Left lobe of liver (tissue), 2 donors: ENCODE measurements at regions not wholly inside any gene's neighbourhood (a gene's known extent, or its start where the extent isn't known, plus 50 kb on each side); places are given as distances from the start of the nearest gene placed in this dataset.
"Not testable (repeated sequence)": the region's sequence is repeated elsewhere in the genome, so short reads cannot be mapped to it uniquely, and the experiment has no call there.

Experiments
- ATAC-seq: fragments of 200-7000 bp; cut with Tn5 transposase; one replicate; pipeline ENCODE4 v1.9.1; 2020; ENCODE audit warnings: mild to moderate bottlenecking, moderate library complexity
- DNase-seq: peaks from one replicate; pipeline ENCODE4 v3.0.0-alpha.2; 2020; ENCODE audit warnings: low spot score
- donor health status: DM: no; HTN: no; CAD: no; lungs with moderate emphysema.
- donor health status: DM: no; HTN: yes; CAD: no.

DNA sequence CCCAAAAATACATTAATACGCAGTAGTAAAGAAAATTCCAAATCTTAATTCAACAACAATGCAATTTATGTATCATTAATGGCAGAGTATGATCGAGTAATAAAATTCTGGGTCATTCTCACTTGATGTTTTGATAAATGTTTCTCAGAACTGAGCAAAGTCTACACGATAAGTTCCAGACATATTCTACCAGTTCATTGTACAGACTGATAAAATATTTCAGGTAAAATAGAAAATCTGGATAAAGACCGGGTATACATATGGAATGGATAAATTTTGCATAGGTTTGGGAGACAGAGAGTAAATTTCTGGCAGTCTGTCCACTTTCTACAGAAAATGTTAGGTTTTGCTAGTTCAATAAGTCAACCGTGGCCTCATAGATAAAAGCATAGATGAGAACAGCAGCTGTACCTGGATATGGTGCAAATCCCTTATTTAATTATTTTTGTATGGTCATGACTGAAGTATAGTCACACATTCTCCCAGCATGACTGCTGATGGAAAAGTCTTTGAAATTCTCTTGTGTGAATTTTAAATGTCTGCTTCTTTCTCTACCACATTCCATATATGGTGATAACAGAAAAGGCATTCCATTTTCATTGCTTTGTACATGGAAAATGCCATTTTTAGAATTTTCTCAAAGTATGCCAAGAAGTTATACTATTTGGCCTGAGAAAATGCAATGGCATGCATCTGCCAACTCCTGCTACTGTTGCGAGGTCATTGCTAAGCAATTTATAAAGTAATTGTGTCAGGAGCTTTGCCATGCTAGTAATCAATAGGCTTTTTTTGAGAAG is 301.9 kb upstream of the ARSJ start:
- DNase-seq = no peak

DNA sequence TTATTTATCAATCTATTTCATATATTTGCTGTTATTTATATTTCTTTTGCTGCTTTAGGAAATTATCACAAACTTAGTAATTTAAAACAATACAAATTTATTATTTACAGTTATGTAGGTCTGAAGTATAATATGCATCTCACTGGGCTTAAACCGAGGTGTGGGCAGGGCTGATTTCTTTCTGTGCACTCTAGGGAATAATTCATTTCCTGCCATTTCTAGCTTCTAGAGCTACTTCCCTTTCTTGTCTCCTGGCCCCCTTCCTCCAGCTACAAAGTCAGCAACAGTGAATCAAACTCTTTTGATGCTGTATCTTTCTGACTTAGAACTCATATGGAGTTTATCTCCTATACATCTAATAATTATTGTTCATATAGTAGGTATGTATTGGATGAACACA is 303.5 kb upstream of the ARSJ start:
- ATAC-seq (no peak), DNase-seq (no peak)

More for the DNA sequence above, 301.9 kb upstream of the ARSJ start:
- no peak for ATAC-seq

DNA sequence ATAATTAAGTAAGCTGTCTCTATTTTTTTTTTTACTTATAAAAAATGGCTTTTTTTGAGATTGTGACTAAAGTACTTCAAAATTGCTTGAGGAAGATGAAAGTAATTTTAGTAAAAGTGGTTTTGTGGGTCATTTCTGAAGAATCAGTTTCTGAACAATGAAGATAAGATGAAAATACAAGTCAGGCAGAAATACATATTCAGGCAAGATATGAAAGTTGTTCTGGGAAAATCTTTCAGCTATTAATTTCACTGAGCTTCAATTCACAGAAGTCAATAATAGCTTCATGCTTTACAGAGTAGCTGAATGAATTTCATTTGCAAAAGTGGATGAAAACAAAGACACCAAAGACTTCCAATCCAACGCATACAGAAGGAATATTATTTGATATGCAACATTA is 305.2 kb upstream of the ARSJ start:
- DNase-seq (no peak), ATAC-seq (no peak)

DNA sequence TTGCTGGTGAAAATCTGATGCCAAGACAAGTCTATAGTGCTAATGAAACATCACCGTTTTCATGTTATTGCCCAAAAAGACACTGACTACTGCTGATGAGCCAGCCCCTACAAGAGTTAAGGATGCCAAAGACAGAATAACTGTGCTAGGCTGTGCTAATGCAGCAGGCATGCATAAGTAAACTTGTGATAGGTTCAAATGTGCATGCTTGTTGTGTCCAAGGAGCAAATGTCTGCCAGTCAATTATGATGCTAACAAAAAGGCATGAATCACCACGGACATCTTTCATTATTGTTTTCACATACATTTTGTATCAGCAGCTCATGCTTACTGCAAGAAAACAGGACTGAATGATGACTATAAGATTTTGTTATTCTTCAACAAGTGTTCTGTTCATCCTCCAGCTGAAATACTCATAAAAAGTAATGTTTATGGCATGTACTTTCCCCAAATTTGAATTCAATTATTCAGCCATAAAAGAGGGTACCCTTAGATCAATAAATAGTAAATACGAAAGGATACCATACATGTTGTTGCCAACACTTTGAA is 306.9 kb upstream of the ARSJ start:
- DNase-seq (no peak), ATAC-seq (no peak)

DNA sequence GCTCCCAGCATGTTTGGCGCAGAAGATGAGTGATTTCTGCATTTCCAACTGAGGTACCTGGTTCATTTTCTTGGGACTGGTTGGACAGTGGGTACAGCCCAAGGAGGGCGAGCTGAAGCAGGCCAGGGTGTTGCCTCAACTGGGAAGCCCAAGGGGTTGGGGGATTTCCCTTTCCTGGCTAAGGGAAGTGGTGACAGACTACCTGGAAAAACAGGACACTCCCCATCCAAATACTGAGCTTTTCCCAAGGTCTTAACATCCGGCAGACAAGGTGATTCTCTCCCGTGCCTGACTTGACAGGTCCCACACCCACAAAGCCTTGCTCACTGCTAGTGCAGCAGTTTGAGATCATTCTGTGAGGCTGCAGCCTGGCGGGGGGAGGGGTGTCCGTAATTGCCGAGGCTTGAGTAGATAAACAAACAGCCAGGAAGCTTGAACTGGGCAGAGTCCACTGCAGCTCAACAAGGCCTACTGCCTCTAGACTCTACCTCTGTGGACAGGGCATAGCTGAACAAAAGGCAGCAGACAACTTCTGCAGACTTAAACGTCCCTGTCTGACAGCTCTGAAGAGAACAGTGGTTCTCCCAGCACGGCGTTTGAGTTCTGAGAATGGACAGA is 307.7 kb upstream of the ARSJ start:
- DNase-seq = peak; percentile 81

DNA sequence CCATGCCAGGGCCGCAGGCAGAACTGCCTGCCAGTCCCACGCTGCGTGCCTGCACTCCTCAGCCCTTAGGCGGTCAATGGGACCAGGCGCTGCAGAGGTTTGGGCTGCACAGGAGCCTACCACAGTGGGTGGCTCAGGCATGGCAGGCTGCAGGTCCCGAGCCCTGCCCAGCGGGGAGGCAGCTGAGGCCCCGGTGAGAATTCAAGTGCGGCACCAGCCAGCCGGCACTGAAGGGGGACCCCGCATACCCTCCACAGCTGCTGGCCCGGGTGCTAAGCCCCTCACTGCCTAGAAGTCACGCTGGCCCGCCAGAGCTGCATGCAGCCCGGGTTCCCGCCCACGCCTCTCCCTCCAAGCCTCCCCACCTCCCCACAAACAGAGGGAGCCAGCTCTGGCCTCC is 302.5 kb upstream of the UGT8 start:
- no peak for ATAC-seq
- DNase-seq = no peak

More for the DNA sequence above, 307.7 kb upstream of the ARSJ start:
- peak; percentile 97 for ATAC-seq

DNA sequence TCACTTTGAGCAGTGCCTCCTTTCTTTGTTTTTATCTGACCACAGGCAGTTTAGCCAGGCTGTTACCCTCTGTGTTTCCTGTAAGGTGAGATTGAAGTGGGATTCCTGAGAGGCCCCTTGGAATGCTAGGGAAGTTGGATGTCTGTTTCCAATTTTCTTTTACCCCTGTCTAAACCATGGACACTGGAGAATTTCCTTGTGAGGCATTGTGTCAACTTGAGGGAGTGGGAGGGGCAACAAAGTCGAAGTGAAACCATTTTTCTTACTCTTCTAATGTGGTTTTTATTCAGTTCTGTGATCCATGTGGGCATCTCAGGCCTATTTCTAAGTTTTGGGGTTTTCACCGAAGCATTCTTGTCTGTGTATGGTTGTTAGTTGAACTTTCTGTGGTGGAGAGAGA is 296.1 kb upstream of the UGT8 start:
- ATAC-seq = no peak
- DNase-seq = no peak

DNA sequence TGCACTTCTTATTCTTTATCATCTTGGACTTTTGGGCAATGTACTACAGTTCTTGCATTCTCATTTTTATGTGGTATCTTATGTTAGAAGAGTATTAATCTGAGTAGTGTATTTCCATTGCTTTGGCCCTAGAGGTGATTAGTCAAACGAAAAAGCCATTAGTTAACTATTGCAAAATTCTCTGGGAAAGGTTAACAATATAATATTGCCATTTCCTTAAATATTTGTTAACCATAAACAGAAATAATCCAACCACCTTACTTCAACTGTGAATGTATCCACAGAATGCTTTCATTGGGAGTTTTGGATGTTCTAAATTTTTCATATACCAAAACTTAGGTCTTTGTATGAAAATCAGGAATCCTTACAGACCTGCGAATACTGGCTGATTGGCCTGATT is 294.6 kb upstream of the UGT8 start:
- ATAC-seq = no peak

DNA sequence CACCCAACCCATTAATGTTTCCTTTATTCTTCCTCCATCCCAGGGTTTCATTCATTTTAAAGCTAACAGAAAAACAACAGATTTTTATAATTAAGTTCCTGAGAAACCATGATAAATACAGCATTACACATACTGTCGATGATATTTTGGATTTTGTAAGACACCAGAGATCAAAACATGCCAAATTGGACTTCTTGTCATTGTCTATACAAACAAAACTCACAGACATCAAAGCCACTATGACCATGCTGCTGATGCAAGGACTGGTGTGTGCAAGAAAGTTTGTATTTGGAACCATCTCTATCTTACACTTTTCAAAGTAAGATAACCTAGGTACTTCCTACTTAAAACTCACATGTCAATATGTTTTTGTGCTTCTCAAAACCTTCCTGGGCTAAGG is 294.0 kb upstream of the UGT8 start:
- ATAC-seq (no peak), DNase-seq (no peak)

More for the DNA sequence above, 294.6 kb upstream of the UGT8 start:
- no peak for DNase-seq

DNA sequence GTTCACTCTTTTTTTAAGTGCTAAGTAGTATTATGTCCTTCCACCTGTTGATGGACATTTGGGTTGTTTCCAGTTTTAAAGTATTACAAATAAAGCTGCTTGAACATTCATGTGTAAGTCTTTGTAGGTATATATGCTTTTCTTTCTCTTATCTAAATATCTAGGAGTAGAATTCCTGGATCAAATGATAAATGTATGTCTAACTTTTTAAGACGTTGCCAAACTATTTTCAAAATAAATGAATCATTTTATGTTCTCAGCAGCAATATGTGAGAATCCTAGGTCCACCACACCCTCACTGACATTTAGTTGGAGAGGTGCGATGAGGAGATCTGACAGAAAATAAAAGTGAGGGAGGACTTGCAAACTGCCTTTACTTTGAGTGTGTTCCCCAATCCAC is 291.7 kb upstream of the UGT8 start:
- no peak for ATAC-seq
- no peak for DNase-seq

DNA sequence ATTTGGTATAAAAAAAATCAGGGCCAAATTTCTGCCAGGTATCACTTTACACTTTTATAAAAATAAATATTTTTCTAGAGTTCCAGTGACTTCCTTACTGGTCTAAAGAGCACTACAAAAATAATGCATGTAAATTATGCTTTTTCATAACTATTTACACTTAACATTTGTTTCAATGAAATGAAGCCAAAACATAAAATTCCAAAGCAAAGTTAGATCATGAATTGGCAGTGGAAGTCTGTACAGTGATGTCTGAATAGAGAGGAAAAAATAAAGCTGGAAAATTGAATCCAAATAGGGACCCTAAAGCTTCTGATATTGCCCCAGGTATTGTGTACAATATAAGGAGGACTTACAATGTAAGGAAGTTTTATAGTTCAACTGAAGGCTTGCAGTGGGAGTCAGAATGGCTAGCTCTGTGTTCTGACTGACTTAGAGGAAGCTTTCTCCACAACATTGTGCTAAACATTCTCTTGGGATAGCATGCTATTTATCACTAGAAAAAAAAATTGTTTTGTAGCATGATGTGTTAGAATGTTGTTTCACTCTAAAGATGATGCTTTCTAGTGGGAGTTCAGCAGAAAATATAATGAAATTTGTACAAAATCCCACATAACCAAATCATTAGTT is 288.2 kb upstream of the UGT8 start:
- ATAC-seq = no peak
- DNase-seq = no peak

DNA sequence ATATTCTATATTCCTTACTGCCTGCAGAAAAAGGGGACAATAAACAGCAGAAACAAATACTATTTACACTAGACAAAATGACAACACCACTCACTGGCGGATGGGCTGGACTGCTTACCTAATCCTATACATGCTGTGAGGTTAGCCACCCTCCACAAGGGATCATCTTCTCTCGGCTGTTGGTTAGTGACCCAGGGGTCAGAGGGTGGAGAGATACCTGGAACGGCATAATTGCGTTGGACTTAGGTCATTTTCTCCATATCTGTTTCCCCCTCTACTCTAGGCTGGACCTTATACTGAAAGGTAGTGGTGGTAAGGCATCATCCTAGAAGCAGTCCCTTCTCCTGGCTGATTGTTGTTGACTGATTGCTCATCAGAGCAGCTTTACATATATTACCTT is 286.8 kb upstream of the UGT8 start:
- DNase-seq = no peak

DNA sequence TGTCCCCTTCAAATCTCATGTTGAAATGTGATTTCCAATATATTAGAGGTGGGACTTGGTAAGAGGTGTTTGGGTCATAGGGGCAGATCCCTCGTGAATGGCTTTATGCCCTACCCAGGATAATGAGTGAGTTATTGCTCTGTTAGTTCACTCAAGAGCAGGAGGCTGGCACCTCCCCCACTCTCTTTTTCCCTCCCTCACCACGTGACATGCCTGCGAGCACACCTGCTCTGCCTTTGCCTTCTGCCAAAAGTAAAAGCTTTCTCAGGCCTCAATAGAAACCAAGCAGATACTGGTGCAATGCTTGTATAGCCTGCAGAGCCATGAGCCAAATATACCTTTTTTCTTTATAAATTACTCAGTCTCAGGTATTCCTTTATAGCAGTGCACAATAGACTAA is 286.3 kb upstream of the UGT8 start:
- ATAC-seq (no peak), DNase-seq (no peak)

More for the DNA sequence above, 286.8 kb upstream of the UGT8 start:
- ATAC-seq = no peak

DNA sequence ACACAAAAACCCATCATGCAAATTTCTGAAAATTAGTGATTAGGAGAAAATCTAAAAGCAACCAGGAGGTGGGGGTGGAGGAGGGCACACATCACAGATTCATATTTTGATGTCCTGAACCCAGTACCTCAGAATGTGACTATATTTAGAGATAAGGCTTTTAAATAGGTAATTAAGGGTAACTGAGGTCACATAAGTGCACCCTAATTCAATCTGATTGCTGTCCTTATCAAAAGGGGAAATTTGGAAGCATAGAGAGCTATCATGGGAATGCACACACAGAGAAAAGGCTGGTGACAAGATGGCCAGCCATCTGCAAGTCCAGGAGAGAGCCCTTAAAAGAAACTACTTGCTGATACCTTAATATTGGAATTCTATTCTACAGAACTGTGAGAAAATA is 281.8 kb upstream of the UGT8 start:
- DNase-seq = no peak
- no peak for ATAC-seq

DNA sequence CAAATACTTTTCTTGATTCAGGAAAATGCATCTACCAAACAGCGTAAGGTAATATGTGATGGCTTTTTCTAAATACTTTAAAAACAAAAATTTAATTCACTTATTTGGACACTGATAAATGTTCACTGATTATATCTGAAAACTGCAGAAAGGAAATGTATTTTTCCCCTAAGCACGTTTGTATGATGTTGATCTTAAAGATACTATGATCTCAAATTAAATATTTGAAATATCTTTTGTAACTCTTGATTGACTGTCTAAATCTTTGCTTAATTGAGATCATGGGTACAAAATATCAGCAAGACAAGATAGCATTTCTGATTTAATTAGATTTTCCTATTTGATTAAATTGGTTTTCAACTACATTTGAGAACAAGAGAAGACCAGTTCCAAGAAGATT is 281.0 kb upstream of the UGT8 start:
- no peak for ATAC-seq
- DNase-seq = no peak

DNA sequence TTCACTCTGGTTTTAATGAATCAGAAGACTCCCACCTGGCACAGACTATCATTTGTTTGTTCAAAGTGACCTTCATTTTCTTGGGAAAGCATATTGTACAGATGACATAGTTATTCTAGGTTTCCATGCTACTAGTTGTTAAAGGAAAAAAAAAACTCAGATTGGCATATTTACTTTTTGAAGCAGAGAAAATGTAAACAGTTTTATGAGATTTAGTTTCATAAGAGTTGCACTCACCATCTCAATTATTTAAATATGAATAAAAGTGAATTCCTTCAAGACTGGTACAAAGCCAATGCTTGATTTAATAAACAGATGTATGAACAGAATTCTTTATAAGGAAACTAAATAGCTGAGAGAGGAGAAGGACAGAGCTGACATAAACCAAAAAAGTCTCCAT is 280.3 kb upstream of the UGT8 start:
- DNase-seq = no peak
- no peak for ATAC-seq

DNA sequence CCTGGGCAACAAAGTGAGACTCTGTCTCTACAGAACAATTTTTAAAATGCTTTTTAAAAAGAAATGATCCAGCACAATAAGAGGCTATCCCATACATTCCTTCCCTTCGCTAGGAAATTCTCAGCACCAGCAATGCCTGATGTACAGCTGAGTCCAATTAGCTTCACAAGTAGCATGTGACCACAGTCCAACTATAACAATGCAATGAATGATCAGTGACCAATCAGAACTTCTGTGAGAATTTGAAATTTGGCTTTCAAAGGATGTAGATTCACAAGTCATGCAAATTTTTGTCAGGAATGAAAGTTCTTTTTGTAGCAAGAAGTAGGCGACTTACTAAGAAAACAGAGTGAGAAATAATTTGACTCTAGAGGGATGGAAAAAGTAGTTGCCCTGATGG is 278.5 kb upstream of the UGT8 start:
- no peak for DNase-seq
- no peak for ATAC-seq

DNA sequence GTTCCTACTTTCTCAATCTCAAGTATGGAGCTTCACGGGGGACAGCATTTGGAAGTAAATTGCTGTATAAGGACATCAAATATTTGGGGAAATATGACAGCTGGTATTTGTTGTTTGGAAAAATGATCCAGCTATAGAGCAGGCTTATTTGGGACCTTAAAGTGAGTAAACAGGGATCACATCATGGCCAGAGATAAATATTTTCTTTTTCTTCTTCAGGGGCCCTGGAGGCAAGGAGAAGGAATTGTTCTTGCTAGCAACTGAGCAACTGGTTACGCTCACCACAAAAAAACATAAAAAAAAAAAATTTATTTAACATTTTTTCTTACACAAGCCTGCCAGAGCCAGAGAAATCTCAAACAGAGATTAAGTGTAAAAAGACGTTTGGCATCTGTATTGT is 277.2 kb upstream of the UGT8 start:
- ATAC-seq = no peak

DNA sequence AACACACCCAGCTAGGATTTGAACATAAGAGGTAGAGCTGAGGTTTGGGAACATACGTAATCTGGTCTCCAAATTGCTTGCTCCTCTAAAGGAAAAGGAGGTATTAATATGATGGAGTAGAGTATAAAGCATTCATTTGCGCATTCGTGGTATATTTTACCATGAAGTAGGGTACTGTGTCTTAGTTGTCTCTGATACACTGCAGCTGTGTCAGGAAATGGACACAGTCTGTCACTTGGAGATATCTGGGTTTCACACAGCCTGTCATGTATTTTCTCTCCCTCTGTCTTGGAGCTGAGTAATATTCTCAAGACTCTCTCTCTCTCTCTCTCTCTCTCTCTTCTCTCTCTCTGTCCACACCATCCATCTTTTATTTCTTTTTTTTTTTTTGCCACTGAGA is 274.8 kb upstream of the UGT8 start:
- DNase-seq (no peak), ATAC-seq (no peak)

More for the DNA sequence above, 277.2 kb upstream of the UGT8 start:
- DNase-seq = no peak

DNA sequence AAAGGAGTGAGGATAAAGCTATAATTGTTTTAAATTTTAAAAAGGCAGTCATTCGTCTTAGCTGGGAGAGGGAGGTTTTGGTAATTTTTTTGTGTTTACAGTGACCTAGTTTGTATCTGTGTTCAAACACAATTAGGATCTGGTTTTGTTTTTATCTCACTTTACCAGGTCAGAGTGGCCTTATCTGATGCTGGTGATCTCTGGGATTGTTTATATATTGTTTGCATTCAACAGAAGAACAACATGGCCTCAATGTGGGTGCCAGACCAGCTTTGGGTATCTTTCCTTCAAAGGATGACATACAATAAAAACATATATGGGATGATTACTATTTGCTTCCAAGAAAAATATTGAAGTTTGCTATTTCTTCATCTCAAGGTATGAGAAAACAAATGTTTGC is 272.2 kb upstream of the UGT8 start:
- ATAC-seq = no peak
- no peak for DNase-seq

DNA sequence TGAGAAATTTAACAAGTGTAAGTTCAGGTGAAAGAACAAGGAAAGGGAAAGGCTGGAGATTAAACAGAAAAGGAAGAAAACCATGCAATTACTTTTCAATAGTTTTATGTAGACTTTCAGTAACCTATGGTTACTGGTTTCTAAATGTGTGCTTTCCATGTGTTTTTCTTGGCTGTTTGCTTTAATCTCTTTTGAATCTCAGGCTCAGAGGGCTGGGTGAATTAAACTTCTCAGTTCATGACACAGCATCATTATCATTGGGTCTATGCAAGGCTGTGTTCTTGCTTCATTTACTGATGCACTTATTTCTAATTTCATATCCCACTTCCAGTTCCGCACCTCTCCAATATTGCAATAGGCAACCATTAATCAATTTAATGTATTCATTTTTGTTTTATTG is 266.5 kb upstream of the UGT8 start:
- ATAC-seq (no peak), DNase-seq (no peak)

DNA sequence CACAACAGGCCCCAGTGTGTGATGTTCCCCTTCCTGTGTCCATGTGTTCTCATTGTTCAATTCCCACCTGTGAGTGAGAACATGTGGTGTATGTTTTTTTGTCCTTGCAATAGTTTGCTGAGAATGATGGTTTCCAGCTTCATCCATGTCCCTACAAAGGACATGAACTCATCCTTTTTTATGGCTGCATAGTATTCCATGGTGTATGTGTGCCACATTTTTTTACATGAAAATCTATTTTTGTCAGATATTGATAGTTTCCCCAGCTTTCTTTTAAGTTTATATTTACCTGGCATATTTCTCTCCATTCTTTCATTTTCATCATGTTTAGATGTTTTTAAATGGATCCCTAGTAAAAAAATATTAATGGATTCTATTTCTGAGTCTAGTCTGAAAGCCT is 264.2 kb upstream of the UGT8 start:
- DNase-seq, ATAC-seq: not testable (repeated sequence)
